ENCODE measurements at regions not wholly inside any gene's neighbourhood (a gene's known extent, or its start where the extent isn't known, plus 50 kb on each side); places are given as distances from the start of the nearest gene placed in this dataset.

GRCh38 chr10:121250995-121251764, 347.1 kb downstream of the FGFR2 start (continued):
- no peak for TF ChIP-seq EZH2 (IDR thresholded peaks at IDR 0.05)

DNA sequence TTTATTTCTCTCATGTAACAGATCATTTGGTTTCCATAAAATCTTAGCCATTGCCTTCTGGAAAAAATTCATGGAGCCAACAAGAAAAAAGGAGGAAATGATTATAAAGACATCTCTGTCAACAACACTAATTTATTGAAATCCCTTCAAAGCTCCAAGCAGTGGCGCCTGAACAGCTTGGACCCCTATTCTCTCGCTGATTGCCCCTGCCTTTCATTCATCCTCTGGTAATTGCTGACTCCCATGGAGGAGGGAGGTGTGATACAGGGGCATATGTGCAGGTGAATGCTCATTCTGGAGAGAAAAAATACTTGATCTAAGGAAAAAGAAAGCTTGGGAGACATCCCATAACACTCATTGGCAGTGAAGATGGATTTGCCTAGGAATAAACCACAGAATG, 345.5 kb downstream of the FGFR2 start:
- POLR2A ChIA-PET: no interaction called here
- Histone ChIP-seq H3K9me2 (ENCODE audit: insufficient read depth) (no peaks in the 10 kb centered on the region), H4K20me1 (ENCODE audit: insufficient read depth) (no peaks in the 10 kb centered on the region), H3K27me3 (ENCODE audit: insufficient read depth, low read length) (no peaks in the 10 kb centered on the region; the same call in 1 of the 2 replicates), H3K9me3 (ENCODE audit: control insufficient read depth in 1 of 2, insufficient read depth in 1 of 2, low read depth in 1 of 2, low read length in 2 of 2) (no peaks in the 10 kb centered on the region), H3K4me3 (replicated peaks in 1 of 2; ENCODE audit: low read depth in 1 of 2, low read length in 2 of 2) (no peak overlapping the region), H3K4me1 (ENCODE audit: control insufficient read depth in 1 of 2, insufficient read depth in 2 of 2, low read length in 2 of 2) (no peaks in the 10 kb centered on the region), H3K9ac (ENCODE audit: low read length) (no peak overlapping the region), H3K27ac (ENCODE audit: low read depth, low read length) (no peak overlapping the region), H3K36me3 (ENCODE audit: control insufficient read depth in 1 of 2, insufficient read depth in 2 of 2, low read length in 2 of 2) (no peaks in the 10 kb centered on the region), H3K4me2 (ENCODE audit: low read length) (no peak overlapping the region), H3K79me2 (ENCODE audit: insufficient read depth, low read length) (no peaks in the 10 kb centered on the region), H2AFZ (ENCODE audit: low read depth, low read length, poor library complexity, severe bottlenecking) (no peak overlapping the region)
- TF ChIP-seq EGR1 (IDR thresholded peaks at IDR 0.05; ENCODE audit: low read depth) (no peak), POLR2AphosphoS5 (IDR thresholded peaks at IDR 0.05; ENCODE audit: low read depth, low read length) (no peak), RAD21 (IDR thresholded peaks at IDR 0.05; ENCODE audit: low read depth) (no peak)
- TF ChIP-seq, protein P1, sequence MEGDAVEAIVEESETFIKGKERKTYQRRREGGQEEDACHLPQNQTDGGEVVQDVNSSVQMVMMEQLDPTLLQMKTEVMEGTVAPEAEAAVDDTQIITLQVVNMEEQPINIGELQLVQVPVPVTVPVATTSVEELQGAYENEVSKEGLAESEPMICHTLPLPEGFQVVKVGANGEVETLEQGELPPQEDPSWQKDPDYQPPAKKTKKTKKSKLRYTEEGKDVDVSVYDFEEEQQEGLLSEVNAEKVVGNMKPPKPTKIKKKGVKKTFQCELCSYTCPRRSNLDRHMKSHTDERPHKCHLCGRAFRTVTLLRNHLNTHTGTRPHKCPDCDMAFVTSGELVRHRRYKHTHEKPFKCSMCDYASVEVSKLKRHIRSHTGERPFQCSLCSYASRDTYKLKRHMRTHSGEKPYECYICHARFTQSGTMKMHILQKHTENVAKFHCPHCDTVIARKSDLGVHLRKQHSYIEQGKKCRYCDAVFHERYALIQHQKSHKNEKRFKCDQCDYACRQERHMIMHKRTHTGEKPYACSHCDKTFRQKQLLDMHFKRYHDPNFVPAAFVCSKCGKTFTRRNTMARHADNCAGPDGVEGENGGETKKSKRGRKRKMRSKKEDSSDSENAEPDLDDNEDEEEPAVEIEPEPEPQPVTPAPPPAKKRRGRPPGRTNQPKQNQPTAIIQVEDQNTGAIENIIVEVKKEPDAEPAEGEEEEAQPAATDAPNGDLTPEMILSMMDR (IDR thresholded peaks at IDR 0.05 in 2 of 3, conservative IDR thresholded peaks at IDR 0.05 in 1 of 3; ENCODE audit: borderline replicate concordance in 1 of 3, insufficient read depth in 1 of 3, low read depth in 2 of 3, low read length in 2 of 3): no peak
- RAD21 ChIA-PET (ENCODE audit: low non-redundant PET in 1 of 2, low total read pairs in 2 of 2, uncharacterized antibody in 2 of 2, unreplicated experiment in 2 of 2): interaction anchor here in 1 of 2 experiments (0.6 kb wide), 1 partner anchor 146 kb away, joined by 3 read pairs; no protein-coding TSS in a partner anchor
- ATAC-seq: no peak
- intact Hi-C loops (cut with micrococcal nuclease): no loop called here
- BruUV-seq (replicated peaks): no TSS peak
- CTCF ChIA-PET: no interaction called here
- no peak for DNase-seq (ENCODE audit: low read depth, low spot score)
